ENCODE measurements at regions not wholly inside any gene's neighbourhood (a gene's known extent, or its start where the extent isn't known, plus 50 kb on each side); places are given as distances from the start of the nearest gene placed in this dataset.

DNA sequence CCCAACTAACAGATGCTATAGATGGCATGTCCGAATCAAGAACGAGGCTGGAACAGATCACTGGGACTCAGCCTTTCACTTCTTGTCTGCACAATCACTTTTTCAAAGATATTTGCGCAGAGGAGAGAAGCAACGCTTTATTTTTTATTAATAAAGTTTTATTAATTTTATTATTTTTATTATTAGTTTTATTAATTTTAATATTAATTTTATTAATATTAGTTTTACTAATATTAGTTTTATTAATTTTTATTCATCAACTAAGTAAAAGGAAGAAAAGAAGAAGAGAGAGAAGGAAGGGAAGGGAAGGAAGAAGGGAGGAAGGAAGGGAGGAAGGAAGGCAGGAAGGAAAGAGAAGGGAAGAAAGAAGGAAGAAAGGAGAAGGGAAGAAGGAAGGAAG is 236.4 kb upstream of the HHIP start:
- Histone ChIP-seq H4K8ac (ENCODE audit: low read length) (no peak overlapping the region), H4K91ac (ENCODE audit: low read length) (no peak overlapping the region), H3K27me3 (ENCODE audit: control insufficient read depth in 1 of 2, insufficient read depth in 1 of 2, low read length in 2 of 2) (peaks cover 0 to 17% of the 10 kb centered on the region in 2 experiments)

DNA sequence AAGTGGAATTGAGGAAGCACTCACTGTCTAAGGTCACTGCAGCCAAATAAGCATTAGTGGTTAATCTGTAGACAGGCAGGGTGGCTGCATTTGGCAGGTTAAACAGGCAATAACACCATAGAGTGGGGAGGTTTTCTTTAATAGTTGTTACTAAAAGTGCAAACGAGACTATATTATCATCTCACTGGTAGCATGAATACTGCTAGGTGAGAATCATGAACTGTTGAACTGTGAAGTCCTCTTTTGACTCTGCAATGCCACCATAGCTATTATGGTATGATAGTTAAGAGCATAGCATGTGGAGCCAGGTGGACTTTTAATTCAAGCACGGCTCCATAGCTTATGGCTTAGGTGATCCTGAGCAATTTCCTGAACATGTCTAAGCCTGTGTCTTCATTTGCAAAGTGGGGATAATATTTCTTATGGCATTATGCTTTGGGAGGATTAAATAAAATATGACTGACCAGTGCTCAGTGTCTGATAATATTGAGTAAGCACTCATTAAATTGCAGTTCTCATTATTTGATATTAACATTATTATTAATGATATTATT is 235.6 kb upstream of the HHIP start:
- no peak for DNase-seq
- 95% methylated on average over 2 of the region's 2 CpGs for WGBS

More for the DNA sequence above, 236.4 kb upstream of the HHIP start:
- no peak overlapping the region for H3K4me3 ChIP-seq (ENCODE audit: insufficient read depth in 1 of 2, low read depth in 1 of 2, low read length in 2 of 2)
- H3K9me3 ChIP-seq (ENCODE audit: control insufficient read depth, low read length) = no peaks in the 10 kb centered on the region
- H2AK5ac ChIP-seq (ENCODE audit: low read length, severe bottlenecking) = no peak overlapping the region
- H2BK12ac ChIP-seq (ENCODE audit: low read length in 2 of 2) = no peak overlapping the region
- no peak overlapping the region for H3K4me2 ChIP-seq (ENCODE audit: low read length, poor library complexity, severe bottlenecking)
- no peak overlapping the region for H3K9ac ChIP-seq (ENCODE audit: low read length)
- no peak overlapping the region for H3K14ac ChIP-seq (ENCODE audit: low read length in 2 of 2)
- H3K23ac ChIP-seq (ENCODE audit: low read length in 2 of 2) = no peak overlapping the region
- H3K79me1 ChIP-seq (replicated peaks; ENCODE audit: low read length, poor library complexity, severe bottlenecking) = no peaks in the 10 kb centered on the region
- H2AFZ ChIP-seq (ENCODE audit: low read depth, low read length) = no peak overlapping the region
- no peak overlapping the region for H3K18ac ChIP-seq (ENCODE audit: low read depth in 1 of 2, low read length in 2 of 2)
- 92% methylated on average over 2 of the region's 4 CpGs for WGBS
- H3K4me1 ChIP-seq (ENCODE audit: control insufficient read depth, insufficient read depth, low read depth, low read length) = no peaks in the 10 kb centered on the region
- H2BK120ac ChIP-seq (ENCODE audit: low read depth, low read length) = no peak overlapping the region
- no peak overlapping the region for H3K27ac ChIP-seq (ENCODE audit: low read length, poor library complexity, severe bottlenecking)
- H3K36me3 ChIP-seq (ENCODE audit: control insufficient read depth in 1 of 2, insufficient read depth in 2 of 2, low read depth in 1 of 2, low read length in 2 of 2) = no peaks in the 10 kb centered on the region
- no peak overlapping the region for H2BK15ac ChIP-seq (ENCODE audit: low read depth, poor library complexity, severe bottlenecking)
- DNase-seq = no peak
- no peak overlapping the region for H3K4ac ChIP-seq (ENCODE audit: low read depth in 1 of 2, low read length in 2 of 2)
- H2BK5ac ChIP-seq (ENCODE audit: low read depth, low read length, poor library complexity, severe bottlenecking) = no peak overlapping the region

DNA sequence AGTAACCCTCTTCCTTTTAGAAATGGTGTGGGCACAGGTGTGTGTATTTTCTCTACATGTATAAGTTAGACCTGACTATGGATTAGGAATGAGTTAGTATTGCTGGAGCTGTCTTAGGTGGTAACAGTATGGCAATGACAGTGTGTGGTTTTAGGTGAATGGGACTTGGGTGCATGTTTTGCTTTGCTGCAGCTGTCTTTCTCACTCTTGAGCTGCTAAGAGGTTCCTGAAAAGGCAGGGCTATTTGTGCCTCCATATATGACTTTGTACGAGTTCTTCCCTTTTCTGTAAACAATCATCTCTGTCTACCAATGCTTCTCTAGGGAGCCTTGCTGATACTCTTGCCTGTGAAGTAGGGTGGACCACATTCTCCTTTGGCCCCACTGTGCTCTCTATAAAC is 234.8 kb upstream of the HHIP start:
- Histone ChIP-seq H3K4me3 (ENCODE audit: insufficient read depth in 1 of 2, low read depth in 1 of 2, low read length in 2 of 2) (no peak overlapping the region), H2BK120ac (ENCODE audit: low read depth, low read length) (no peak overlapping the region), H3K4me2 (ENCODE audit: low read length, poor library complexity, severe bottlenecking) (no peak overlapping the region), H3K14ac (ENCODE audit: low read length in 2 of 2) (no peak overlapping the region), H3K4me1 (ENCODE audit: control insufficient read depth, insufficient read depth, low read depth, low read length) (no peaks in the 10 kb centered on the region), H3K18ac (ENCODE audit: low read depth in 1 of 2, low read length in 2 of 2) (no peak overlapping the region), H2BK5ac (ENCODE audit: low read depth, low read length, poor library complexity, severe bottlenecking) (no peak overlapping the region), H2BK12ac (ENCODE audit: low read length in 2 of 2) (no peak overlapping the region), H4K91ac (ENCODE audit: low read length) (no peak overlapping the region), H2BK15ac (ENCODE audit: low read depth, poor library complexity, severe bottlenecking) (no peak overlapping the region), H3K23ac (ENCODE audit: low read length in 2 of 2) (no peak overlapping the region), H3K27me3 (ENCODE audit: control insufficient read depth in 1 of 2, insufficient read depth in 1 of 2, low read length in 2 of 2) (peaks cover 0 to 9% of the 10 kb centered on the region in 2 experiments), H4K8ac (ENCODE audit: low read length) (no peak overlapping the region), H3K4ac (ENCODE audit: low read depth in 1 of 2, low read length in 2 of 2) (no peak overlapping the region), H3K79me1 (replicated peaks; ENCODE audit: low read length, poor library complexity, severe bottlenecking) (no peaks in the 10 kb centered on the region), H2AK5ac (ENCODE audit: low read length, severe bottlenecking) (no peak overlapping the region), H3K9ac (ENCODE audit: low read length) (no peak overlapping the region), H3K36me3 (ENCODE audit: control insufficient read depth in 1 of 2, insufficient read depth in 2 of 2, low read depth in 1 of 2, low read length in 2 of 2) (no peaks in the 10 kb centered on the region), H2AFZ (ENCODE audit: low read depth, low read length) (no peak overlapping the region), H3K9me3 (ENCODE audit: control insufficient read depth, low read length) (no peaks in the 10 kb centered on the region), H3K27ac (ENCODE audit: low read length, poor library complexity, severe bottlenecking) (no peak overlapping the region)
- DNase-seq = no peak
- WGBS = 36% methylated on average over 1 of the region's 1 CpG

More for the DNA sequence above, 235.6 kb upstream of the HHIP start:
- Histone ChIP-seq H2AK5ac (ENCODE audit: low read length, severe bottlenecking) (no peak overlapping the region), H2BK120ac (ENCODE audit: low read depth, low read length) (no peak overlapping the region), H3K14ac (ENCODE audit: low read length in 2 of 2) (no peak overlapping the region), H2AFZ (ENCODE audit: low read depth, low read length) (no peak overlapping the region), H3K9ac (ENCODE audit: low read length) (no peak overlapping the region), H3K18ac (ENCODE audit: low read depth in 1 of 2, low read length in 2 of 2) (no peak overlapping the region), H3K23ac (ENCODE audit: low read length in 2 of 2) (no peak overlapping the region), H3K9me3 (ENCODE audit: control insufficient read depth, low read length) (no peaks in the 10 kb centered on the region), H4K91ac (ENCODE audit: low read length) (no peak overlapping the region), H3K36me3 (ENCODE audit: control insufficient read depth in 1 of 2, insufficient read depth in 2 of 2, low read depth in 1 of 2, low read length in 2 of 2) (no peaks in the 10 kb centered on the region), H2BK12ac (ENCODE audit: low read length in 2 of 2) (no peak overlapping the region), H3K27ac (ENCODE audit: low read length, poor library complexity, severe bottlenecking) (no peak overlapping the region), H4K8ac (ENCODE audit: low read length) (no peak overlapping the region), H3K4ac (ENCODE audit: low read depth in 1 of 2, low read length in 2 of 2) (no peak overlapping the region), H3K79me1 (replicated peaks; ENCODE audit: low read length, poor library complexity, severe bottlenecking) (no peaks in the 10 kb centered on the region), H3K27me3 (ENCODE audit: control insufficient read depth in 1 of 2, insufficient read depth in 1 of 2, low read length in 2 of 2) (peaks cover 0 to 9% of the 10 kb centered on the region in 2 experiments), H3K4me3 (ENCODE audit: insufficient read depth in 1 of 2, low read depth in 1 of 2, low read length in 2 of 2) (no peak overlapping the region), H2BK15ac (ENCODE audit: low read depth, poor library complexity, severe bottlenecking) (no peak overlapping the region), H3K4me2 (ENCODE audit: low read length, poor library complexity, severe bottlenecking) (no peak overlapping the region), H3K4me1 (ENCODE audit: control insufficient read depth, insufficient read depth, low read depth, low read length) (no peaks in the 10 kb centered on the region), H2BK5ac (ENCODE audit: low read depth, low read length, poor library complexity, severe bottlenecking) (no peak overlapping the region)

DNA sequence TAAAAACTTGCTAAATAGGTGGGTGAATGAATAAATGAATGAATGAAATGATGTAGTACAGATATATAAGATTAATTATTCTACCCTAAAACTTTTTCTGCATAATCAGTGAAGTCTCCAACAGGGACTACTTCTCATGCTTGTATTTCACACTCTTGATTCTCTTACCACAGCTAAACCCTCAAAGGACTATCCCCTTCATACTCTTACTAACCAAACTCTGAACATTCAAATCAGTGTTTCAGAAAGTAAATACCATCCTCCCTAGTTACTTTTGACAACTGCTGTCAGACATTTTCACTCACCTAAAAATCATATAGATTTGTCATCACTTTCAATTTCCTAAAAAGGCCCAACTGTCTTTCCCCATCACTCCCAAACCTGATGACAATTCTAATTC is 234.3 kb upstream of the HHIP start:
- Histone ChIP-seq H2AK5ac (ENCODE audit: low read length, severe bottlenecking) (no peak overlapping the region), H3K18ac (ENCODE audit: low read depth in 1 of 2, low read length in 2 of 2) (no peak overlapping the region), H3K27me3 (ENCODE audit: control insufficient read depth in 1 of 2, insufficient read depth in 1 of 2, low read length in 2 of 2) (peaks cover 0 to 9% of the 10 kb centered on the region in 2 experiments), H3K4me3 (ENCODE audit: insufficient read depth in 1 of 2, low read depth in 1 of 2, low read length in 2 of 2) (no peak overlapping the region), H2BK15ac (ENCODE audit: low read depth, poor library complexity, severe bottlenecking) (no peak overlapping the region), H3K79me1 (replicated peaks; ENCODE audit: low read length, poor library complexity, severe bottlenecking) (no peaks in the 10 kb centered on the region), H2BK5ac (ENCODE audit: low read depth, low read length, poor library complexity, severe bottlenecking) (no peak overlapping the region), H3K9me3 (ENCODE audit: control insufficient read depth, low read length) (no peaks in the 10 kb centered on the region), H2BK120ac (ENCODE audit: low read depth, low read length) (no peak overlapping the region), H3K36me3 (ENCODE audit: control insufficient read depth in 1 of 2, insufficient read depth in 2 of 2, low read depth in 1 of 2, low read length in 2 of 2) (no peaks in the 10 kb centered on the region), H4K91ac (ENCODE audit: low read length) (no peak overlapping the region), H3K14ac (ENCODE audit: low read length in 2 of 2) (no peak overlapping the region), H3K4me1 (ENCODE audit: control insufficient read depth, insufficient read depth, low read depth, low read length) (no peaks in the 10 kb centered on the region), H3K4me2 (ENCODE audit: low read length, poor library complexity, severe bottlenecking) (no peak overlapping the region), H3K27ac (ENCODE audit: low read length, poor library complexity, severe bottlenecking) (no peak overlapping the region), H2AFZ (ENCODE audit: low read depth, low read length) (no peak overlapping the region), H3K9ac (ENCODE audit: low read length) (no peak overlapping the region), H2BK12ac (ENCODE audit: low read length in 2 of 2) (no peak overlapping the region), H3K23ac (ENCODE audit: low read length in 2 of 2) (no peak overlapping the region), H3K4ac (ENCODE audit: low read depth in 1 of 2, low read length in 2 of 2) (no peak overlapping the region), H4K8ac (ENCODE audit: low read length) (no peak overlapping the region)
- no peak for DNase-seq

All from mesenchymal stem cell (in vitro differentiated cells and primary cell).